ENCODE measurements at regions not wholly inside any gene's neighbourhood (a gene's known extent, or its start where the extent isn't known, plus 50 kb on each side); places are given as distances from the start of the nearest gene placed in this dataset.

DNA sequence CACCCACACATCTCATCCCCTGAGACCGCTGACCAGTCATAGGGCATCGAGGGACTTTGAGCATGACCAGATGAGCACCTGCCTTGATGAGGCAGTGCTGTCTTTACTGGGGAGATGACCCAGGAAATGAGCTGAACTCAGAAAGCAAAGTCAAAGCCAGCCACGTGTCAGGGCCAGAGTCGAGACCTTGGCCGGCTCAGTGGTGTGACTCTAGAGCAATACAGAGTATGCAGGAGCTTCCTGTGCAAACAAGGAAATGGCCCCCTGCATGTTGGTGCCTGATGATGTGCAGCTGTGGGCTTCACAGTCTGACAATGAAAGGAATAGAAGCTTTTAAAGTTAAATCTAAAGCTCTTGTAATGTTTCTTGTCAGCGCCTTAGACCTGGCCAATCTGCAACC, 332.9 kb downstream of the PCNX1 start:
- no peak for TF ChIP-seq CTCF (IDR thresholded peaks at IDR 0.05; ENCODE audit: low read depth, low read length)
- no peak for TF ChIP-seq POLR2A (IDR thresholded peaks at IDR 0.05; ENCODE audit: extremely low read depth, insufficient read length)
- no peak for TF ChIP-seq MAX (IDR thresholded peaks at IDR 0.05; ENCODE audit: low read depth, low read length)
- no peak for TF ChIP-seq MYC (IDR thresholded peaks at IDR 0.05; ENCODE audit: low read depth, low read length)

All from NB4 (cell line).